Stimulated activated naive CD8-positive, alpha-beta T cell treated with anti-CD3 and anti-CD28 coated beads, Interleukin-15, amount 100 ng/mL, for 72 hours (primary cell): ENCODE measurements at regions not wholly inside any gene's neighbourhood (a gene's known extent, or its start where the extent isn't known, plus 50 kb on each side); places are given as distances from the start of the nearest gene placed in this dataset.

ENCODE experiments used
- ATAC-seq: fragments of 150-1000 bp; cut with Tn5 transposase; 2 replicates; pipeline ENCODE4 v1.10.0; 2021; ENCODE audit warnings: mild to moderate bottlenecking, moderate library complexity
- DNase-seq, 2 donors: peaks; one replicate each; pipeline ENCODE4 v3.0.0; 2021 to 2022
- H3K27ac Mint-ChIP-seq, 2 donors: one replicate each; pipeline ENCODE4 v1.8.0; 2022; ENCODE audit warnings: mild to moderate bottlenecking in 2 of 2, mixed read lengths in 2 of 2, moderate library complexity in 2 of 2
- H3K27me3 Mint-ChIP-seq: one replicate; pipeline ENCODE4 v1.8.0; 2022; ENCODE audit warnings: mixed read lengths
- H3K4me1 Mint-ChIP-seq: one replicate; pipeline ENCODE4 v1.8.0; 2022; ENCODE audit warnings: mild to moderate bottlenecking, mixed read lengths
- H3K4me3 Mint-ChIP-seq, 2 donors: one replicate each; pipeline ENCODE4 v1.8.0; 2022; ENCODE audit warnings: mild to moderate bottlenecking in 2 of 2, mixed read lengths in 2 of 2, moderate library complexity in 1 of 2
- H3K9me3 Mint-ChIP-seq, 2 donors: one replicate each; pipeline ENCODE4 v1.8.0; 2022; ENCODE audit warnings: mixed read lengths in 2 of 2

- ATAC-seq (no peak), DNase-seq (no peak)
- H3K4me3 Mint-ChIP-seq, result no peak overlapping the region
- H3K9me3 Mint-ChIP-seq, result no peaks in the 10 kb centered on the region
- H3K27me3 Mint-ChIP-seq, result no peaks in the 10 kb centered on the region
- no peak overlapping the region for H3K27ac Mint-ChIP-seq
- no peaks in the 10 kb centered on the region for H3K4me1 Mint-ChIP-seq
Observed at GRCh38 chr9:107673861-107674720, 184.5 kb upstream of the KLF4 start.

- Mint-ChIP-seq H3K4me1 (no peaks in the 10 kb centered on the region), H3K4me3 (no peak overlapping the region), H3K27ac (no peak overlapping the region), H3K27me3 (no peaks in the 10 kb centered on the region), H3K9me3 (no peaks in the 10 kb centered on the region)
- DNase-seq (no peak), ATAC-seq (no peak)
Observed at GRCh38 chr9:107671588-107671987, 182.0 kb upstream of the KLF4 start.

- no peaks in the 10 kb centered on the region for H3K4me1 Mint-ChIP-seq
- H3K27ac Mint-ChIP-seq, result no peak overlapping the region
- no peaks in the 10 kb centered on the region for H3K9me3 Mint-ChIP-seq
- no peak for ATAC-seq
- DNase-seq, result no peak
- no peaks in the 10 kb centered on the region for H3K27me3 Mint-ChIP-seq
- H3K4me3 Mint-ChIP-seq, result no peak overlapping the region
Observed at GRCh38 chr9:107669422-107669821, 179.9 kb upstream of the KLF4 start.

- DNase-seq, result no peak
- no peaks in the 10 kb centered on the region for H3K9me3 Mint-ChIP-seq
- H3K4me3 Mint-ChIP-seq, result no peak overlapping the region
- H3K27ac Mint-ChIP-seq, result no peak overlapping the region
- no peaks in the 10 kb centered on the region for H3K4me1 Mint-ChIP-seq
- H3K27me3 Mint-ChIP-seq, result no peaks in the 10 kb centered on the region
- no peak for ATAC-seq
Observed at GRCh38 chr9:107667231-107668070, 177.9 kb upstream of the KLF4 start.

- Mint-ChIP-seq H3K4me3 (no peak overlapping the region), H3K9me3 (peaks cover 0 to 4% of the 10 kb centered on the region in 2 donors), H3K27me3 (no peaks in the 10 kb centered on the region), H3K27ac (no peak overlapping the region), H3K4me1 (no peaks in the 10 kb centered on the region)
- DNase-seq (no peak), ATAC-seq (no peak)
Observed at GRCh38 chr9:107665057-107665456, 175.5 kb upstream of the KLF4 start.

- H3K27ac Mint-ChIP-seq, result no peak overlapping the region
- DNase-seq (no peak), ATAC-seq (no peak)
- H3K4me1 Mint-ChIP-seq, result no peaks in the 10 kb centered on the region
- no peaks in the 10 kb centered on the region for H3K27me3 Mint-ChIP-seq
- H3K4me3 Mint-ChIP-seq, result no peak overlapping the region
- peaks cover 6 to 8% of the 10 kb centered on the region in 2 donors for H3K9me3 Mint-ChIP-seq
Observed at GRCh38 chr9:107660976-107661375, 171.4 kb upstream of the KLF4 start.

- ATAC-seq, result no peak
- no peaks in the 10 kb centered on the region for H3K4me1 Mint-ChIP-seq
Observed at GRCh38 chr9:107653263-107653821, 163.8 kb upstream of the KLF4 start.

GRCh38 chr9:107650995-107651394, 161.4 kb upstream of the KLF4 start:
- no peak overlapping the region for H3K4me3 Mint-ChIP-seq
- H3K27me3 Mint-ChIP-seq, result peaks cover 11% of the 10 kb centered on the region
- no peak overlapping the region for H3K27ac Mint-ChIP-seq
- DNase-seq (no peak), ATAC-seq (no peak)
- H3K9me3 Mint-ChIP-seq, result peaks cover 0 to 8% of the 10 kb centered on the region in 2 donors
- no peaks in the 10 kb centered on the region for H3K4me1 Mint-ChIP-seq

More at GRCh38 chr9:107653263-107653821, 163.8 kb upstream of the KLF4 start:
- Mint-ChIP-seq H3K27ac (no peak overlapping the region), H3K4me3 (no peak overlapping the region), H3K27me3 (peaks cover 6% of the 10 kb centered on the region), H3K9me3 (peaks cover 3 to 6% of the 10 kb centered on the region in 2 donors)
- no peak for DNase-seq

GRCh38 chr9:107650321-107650720, 160.8 kb upstream of the KLF4 start:
- H3K4me3 Mint-ChIP-seq, result no peak overlapping the region

GRCh38 chr9:107648153-107648715, 158.7 kb upstream of the KLF4 start:
- no peak for DNase-seq

More at GRCh38 chr9:107650321-107650720, 160.8 kb upstream of the KLF4 start:
- Mint-ChIP-seq H3K9me3 (peaks cover 0 to 8% of the 10 kb centered on the region in 2 donors), H3K4me1 (no peaks in the 10 kb centered on the region), H3K27me3 (peaks cover 11% of the 10 kb centered on the region), H3K27ac (no peak overlapping the region)
- DNase-seq (no peak), ATAC-seq (no peak)

GRCh38 chr9:107647611-107648010, 158.0 kb upstream of the KLF4 start:
- peaks cover 0 to 8% of the 10 kb centered on the region in 2 donors for H3K9me3 Mint-ChIP-seq
- DNase-seq (no peak), ATAC-seq (no peak)
- H3K27ac Mint-ChIP-seq, result no peak overlapping the region
- H3K4me3 Mint-ChIP-seq, result no peak overlapping the region
- peaks cover 13% of the 10 kb centered on the region for H3K27me3 Mint-ChIP-seq
- no peaks in the 10 kb centered on the region for H3K4me1 Mint-ChIP-seq

More at GRCh38 chr9:107648153-107648715, 158.7 kb upstream of the KLF4 start:
- no peak for ATAC-seq
- Mint-ChIP-seq H3K27ac (no peak overlapping the region), H3K9me3 (peaks cover 0 to 8% of the 10 kb centered on the region in 2 donors), H3K4me1 (no peaks in the 10 kb centered on the region), H3K4me3 (no peak overlapping the region), H3K27me3 (peaks cover 9% of the 10 kb centered on the region)

- Mint-ChIP-seq H3K4me3 (no peak overlapping the region), H3K27ac (no peak overlapping the region), H3K9me3 (peaks cover 0 to 8% of the 10 kb centered on the region in 2 donors), H3K27me3 (peaks cover 15% of the 10 kb centered on the region), H3K4me1 (no peaks in the 10 kb centered on the region)
- ATAC-seq (no peak), DNase-seq (no peak)
Observed at GRCh38 chr9:107647141-107647540, 157.6 kb upstream of the KLF4 start.

- ATAC-seq, result no peak
- Mint-ChIP-seq H3K4me3 (no peak overlapping the region), H3K4me1 (no peaks in the 10 kb centered on the region), H3K27ac (no peak overlapping the region), H3K9me3 (peaks cover 0 to 12% of the 10 kb centered on the region in 2 donors), H3K27me3 (peaks cover 30% of the 10 kb centered on the region)
- DNase-seq, result no peak
Observed at GRCh38 chr9:107645464-107645833, 155.9 kb upstream of the KLF4 start.

GRCh38 chr9:107644733-107645463, 155.3 kb upstream of the KLF4 start:
- Mint-ChIP-seq H3K27ac (no peak overlapping the region), H3K4me1 (no peaks in the 10 kb centered on the region), H3K27me3 (peaks cover 35% of the 10 kb centered on the region), H3K4me3 (no peak overlapping the region), H3K9me3 (peaks cover 0 to 14% of the 10 kb centered on the region in 2 donors)
- DNase-seq (no peak), ATAC-seq (no peak)

GRCh38 chr9:107639426-107639825, 149.9 kb upstream of the KLF4 start:
- H3K27ac Mint-ChIP-seq, result no peak overlapping the region
- peaks cover 79% of the 10 kb centered on the region for H3K27me3 Mint-ChIP-seq
- H3K4me3 Mint-ChIP-seq, result no peak overlapping the region
- H3K4me1 Mint-ChIP-seq, result peaks cover 10% of the 10 kb centered on the region
- H3K9me3 Mint-ChIP-seq, result peaks cover 0 to 6% of the 10 kb centered on the region in 2 donors
- no peak for ATAC-seq
- DNase-seq, result no peak
